Fibroblast of skin of scalp (primary cell): ENCODE measurements at regions not wholly inside any gene's neighbourhood (a gene's known extent, or its start where the extent isn't known, plus 50 kb on each side); places are given as distances from the start of the nearest gene placed in this dataset.

Experiments used
- DNase-seq: peaks from one replicate; pipeline ENCODE4 v3.0.0-alpha.2; 2013

DNA sequence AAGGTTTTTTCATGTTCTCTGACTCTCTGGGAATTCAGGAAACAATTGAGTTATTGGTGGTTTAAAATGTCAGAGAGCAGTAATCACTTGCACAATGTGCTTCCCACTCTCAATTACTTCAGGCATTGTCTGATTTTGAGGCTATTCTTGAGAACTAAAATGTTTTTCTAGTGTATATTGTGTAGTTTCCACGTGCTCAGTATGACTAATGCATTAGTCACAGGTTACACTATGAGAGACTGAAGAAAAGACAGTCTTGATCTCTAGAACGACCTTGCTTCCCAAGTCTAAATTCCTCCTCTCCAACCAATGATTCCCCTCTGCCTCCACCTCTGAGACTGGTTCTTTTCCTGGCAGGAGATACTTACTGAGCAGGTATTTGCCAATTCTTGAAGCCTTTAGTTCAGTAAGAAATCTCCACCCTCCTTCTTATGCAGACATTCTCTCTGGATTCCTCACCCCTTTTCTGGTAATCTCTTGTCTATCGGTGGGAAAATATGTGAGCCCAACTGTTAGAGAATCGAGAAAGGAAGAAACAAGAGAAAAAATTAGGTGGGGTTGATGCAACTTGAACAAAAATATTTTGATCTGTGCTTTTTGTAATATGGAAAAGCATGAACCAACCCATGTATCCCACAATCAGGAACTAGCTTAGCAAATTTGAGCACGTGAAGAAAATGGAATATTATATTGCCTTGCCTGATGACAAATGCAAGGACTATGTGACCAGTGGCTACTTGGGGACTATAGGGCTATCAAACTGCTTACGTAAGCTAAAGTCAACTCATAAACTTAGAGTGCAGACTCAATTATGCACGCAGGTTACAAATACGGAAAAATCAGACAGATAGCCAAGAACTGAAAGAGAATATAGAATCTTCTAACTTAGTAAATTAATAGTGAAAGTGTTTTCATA, 61.1 kb upstream of the SLC22A16 start:
- peak; percentile 86 for DNase-seq

DNA sequence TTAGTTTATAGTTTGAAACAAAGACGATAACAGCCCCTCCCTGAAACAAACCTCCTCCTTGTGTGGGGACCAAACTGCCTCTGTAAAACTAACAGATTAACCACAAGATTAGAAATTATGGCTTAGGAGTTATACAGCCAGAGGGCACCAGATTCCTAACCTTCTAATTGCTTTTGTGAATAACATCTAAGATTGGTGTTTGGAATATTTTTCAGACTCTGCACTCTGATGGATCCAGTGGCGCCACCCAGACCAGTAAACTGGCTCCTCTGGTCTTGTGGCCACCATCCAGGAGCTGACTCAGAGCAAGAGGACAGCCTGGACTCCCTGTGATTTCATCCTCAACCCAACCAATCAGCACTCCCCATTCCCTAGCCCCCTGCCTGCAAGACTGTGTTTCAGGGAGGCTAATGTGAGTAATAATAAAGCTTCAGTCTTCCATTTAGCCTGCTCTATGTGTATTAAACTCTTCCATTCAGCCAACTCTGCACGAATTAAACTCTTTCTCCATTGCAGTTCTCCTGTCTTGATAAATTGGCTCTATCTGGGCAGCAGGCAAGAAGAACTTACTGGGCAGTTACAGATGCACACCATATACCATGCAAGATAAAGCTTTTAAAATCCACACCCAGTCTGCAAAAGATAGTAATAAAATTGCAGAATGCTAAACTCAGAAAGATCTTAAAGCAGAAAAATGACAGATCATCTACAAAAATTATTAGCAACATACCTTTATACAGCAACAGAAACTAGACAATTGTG, 58.5 kb upstream of the SLC22A16 start:
- peak; percentile 69 for DNase-seq

DNA sequence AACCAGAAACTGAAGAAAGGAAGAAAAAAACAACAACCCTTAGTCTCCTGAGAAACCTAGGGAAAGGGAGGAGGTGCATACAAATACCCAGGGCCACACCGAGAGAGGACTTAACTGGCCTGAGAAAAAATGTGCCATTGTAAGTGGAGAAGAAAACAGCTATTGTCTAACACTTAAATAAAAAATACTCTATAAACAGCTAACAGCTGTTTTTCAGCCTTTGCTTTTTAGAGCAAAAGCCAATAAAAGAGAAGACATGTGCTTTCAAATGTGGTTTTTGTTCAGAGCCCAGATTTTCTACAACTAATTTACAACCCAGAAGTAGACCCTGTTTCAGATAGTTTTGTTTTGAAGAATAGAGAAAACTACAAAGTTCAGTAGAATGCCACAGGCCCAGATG, 56.0 kb upstream of the SLC22A16 start:
- DNase-seq, result no peak

DNA sequence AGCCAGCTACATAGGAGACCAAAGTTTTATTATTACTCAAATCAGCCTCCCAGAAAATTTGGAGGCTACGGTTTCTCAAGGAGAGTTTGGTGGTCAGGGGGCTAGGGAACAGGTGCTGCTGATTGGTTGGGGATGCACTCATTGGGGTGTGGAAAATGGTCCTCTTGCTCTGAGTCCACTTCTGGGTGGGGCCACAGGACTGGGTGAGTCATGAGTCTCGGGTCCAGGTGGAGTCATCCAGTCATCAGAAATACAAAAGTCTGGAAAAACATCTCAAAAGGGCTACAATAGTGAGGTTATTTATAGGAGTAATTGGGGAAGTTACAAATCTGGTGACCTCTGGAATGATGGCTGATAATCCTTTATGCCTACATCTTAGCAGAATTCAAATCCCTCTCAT, 54.3 kb upstream of the SLC22A16 start:
- DNase-seq, result no peak

DNA sequence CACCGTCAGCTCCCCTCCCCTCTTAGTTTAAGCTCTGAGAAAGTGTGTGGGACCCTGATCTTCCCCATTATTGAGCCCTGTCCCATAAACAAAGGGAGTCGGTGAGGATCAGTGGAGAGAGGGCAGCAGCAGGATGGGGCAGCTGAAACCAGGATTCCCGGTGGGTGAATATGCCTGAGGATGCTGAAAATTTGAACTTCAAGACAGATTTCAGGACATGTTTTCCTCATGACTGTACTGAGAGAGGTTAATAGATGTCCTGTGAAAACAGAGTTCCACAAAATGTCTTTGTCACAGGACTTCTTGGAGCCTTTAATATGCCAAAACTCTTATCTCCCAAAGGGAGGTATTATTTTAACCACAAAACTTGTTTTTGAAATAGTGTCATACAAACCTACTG, 53.5 kb upstream of the SLC22A16 start:
- no peak for DNase-seq

DNA sequence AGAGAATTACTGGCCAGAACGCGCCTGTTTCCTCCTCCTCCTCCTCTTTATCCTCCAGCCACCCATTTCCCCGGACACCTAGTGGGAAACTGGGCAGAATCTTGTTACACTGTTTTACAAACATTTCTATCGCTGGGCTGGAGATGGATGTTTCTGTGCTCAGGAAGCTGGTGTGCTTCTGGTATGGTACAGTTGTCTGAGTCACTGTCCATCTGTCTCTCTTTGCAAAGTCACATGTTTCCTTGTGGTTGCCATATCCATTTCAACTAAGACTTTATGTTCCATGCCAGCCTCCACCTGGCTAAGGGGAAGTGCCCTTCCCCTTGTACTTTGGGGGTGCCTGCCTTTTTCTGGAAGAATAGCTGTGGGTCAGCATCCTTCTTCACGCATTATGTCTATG, 52.9 kb upstream of the SLC22A16 start:
- DNase-seq, result no peak

DNA sequence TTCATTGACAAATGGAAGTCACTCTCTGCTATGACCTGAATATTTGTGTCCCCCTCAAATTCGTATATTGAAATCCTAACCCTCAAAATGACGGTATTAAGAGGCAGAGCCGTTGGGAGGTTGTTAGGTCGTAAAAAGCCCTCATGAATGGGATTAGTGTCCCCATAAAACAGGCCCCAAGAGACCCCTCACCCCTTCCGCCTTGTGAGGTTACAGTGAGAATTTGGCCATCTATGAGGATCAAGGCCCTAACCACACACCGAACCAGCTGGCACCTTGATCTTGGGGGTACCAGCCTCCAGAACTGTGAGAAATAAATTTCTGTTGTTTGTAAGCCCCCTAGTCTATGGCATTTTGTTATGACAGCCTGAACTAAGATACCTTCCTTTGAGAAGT, 52.5 kb upstream of the SLC22A16 start:
- no peak for DNase-seq

DNA sequence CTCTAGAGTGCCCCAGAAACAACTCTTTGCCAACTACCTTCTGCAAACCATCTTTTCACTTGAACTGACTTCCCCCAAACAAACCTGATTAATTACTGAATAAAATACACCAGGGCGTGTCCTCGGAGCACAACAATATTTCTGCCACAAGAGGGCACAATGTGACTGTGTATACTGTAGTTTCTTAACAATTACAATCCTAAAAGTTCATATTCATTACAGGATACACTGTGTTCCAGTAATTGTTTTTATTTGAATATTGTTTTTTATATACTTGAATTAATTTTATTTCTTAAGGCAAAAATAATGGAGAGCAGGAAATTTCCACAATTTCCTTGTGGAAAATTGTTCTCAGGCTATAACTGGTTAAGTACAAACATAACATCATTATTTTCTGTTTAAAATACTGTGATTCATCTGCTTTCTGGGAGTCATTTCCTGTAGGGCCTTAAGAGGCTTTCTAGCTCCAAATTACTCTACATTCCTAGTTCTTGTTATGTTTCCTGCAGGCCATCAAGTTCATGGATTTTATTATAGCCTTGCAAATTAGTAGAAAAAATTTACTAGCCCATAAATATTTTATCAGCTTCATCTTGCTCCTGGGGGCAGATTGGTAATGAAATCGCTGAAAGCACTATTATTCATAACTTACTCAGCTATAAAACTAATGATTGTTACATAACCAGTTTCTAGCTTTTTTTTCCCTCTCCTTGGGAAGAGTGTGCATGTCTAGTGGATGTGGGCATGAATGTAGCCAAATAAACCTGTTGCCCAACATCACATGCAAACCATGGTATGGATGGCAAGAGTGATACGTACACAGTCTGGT, 51.9 kb upstream of the SLC22A16 start:
- DNase-seq, result peak; percentile 78

DNA sequence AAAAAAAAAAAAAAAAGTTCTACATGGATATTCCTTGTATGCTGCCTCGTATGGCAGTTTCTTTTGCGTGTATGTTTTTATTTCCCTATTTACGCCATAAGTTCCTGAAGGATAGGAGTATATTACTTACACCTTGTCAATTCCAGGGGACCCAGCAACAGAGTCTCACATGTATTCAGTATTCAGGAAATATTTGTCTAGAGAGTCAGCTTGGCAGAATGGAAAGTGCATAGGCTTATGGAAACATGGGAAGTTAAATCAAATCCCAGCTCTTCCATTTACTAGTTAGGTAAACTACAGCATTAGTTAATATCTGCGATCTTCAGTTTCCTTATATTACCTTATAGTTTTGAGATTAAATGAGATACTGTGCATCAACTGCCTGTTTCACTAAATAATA, 51.1 kb upstream of the SLC22A16 start:
- no peak for DNase-seq

DNA sequence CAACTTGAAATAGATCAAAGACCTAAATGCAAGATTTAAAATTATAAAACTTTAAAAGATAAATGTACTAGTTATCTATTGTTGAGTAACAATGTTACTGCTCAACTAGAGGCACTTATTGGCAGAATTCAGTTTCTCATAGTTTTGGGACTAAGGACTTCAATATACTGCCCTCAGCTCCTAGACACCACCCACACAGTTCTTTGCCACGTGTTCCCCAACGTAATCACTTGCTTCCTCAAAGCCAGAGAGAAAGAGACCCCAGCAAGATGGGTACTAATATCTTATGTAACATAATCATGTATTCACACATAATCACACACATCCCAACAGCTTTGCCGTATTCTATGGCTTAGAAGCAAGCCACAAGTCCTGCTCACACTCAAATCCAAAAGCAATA, 50.3 kb upstream of the SLC22A16 start:
- no peak for DNase-seq
